IMR-90 (cell line): ENCODE measurements at regions not wholly inside any gene's neighbourhood (a gene's known extent, or its start where the extent isn't known, plus 50 kb on each side); places are given as distances from the start of the nearest gene placed in this dataset.

Experiments
- ATAC-seq: fragments of 200-7000 bp; cut with Tn5 transposase; 2 replicates; pipeline ENCODE4 v1.9.1; 2020; ENCODE audit warnings: low read depth, mild to moderate bottlenecking, moderate library complexity
- BruUV-seq: library from RNA; stranded (reverse); fragments of 400-500 nt; replicated peaks from 2 replicates; lab custom pipeline; 2021; lab: Mats Ljungman, UMichigan
- CTCF ChIA-PET: fragments of 300-600 bp; formaldehyde crosslinking; extraction: SDS; loops from one replicate; lab custom pipeline; 2021; ENCODE audit warnings: antibody characterized with exemption; lab: Yijun Ruan, JAX
- POLR2A ChIA-PET: fragments of 300-600 bp; sonication (Branson Sonifier 250); formaldehyde crosslinking; loops from one replicate; lab custom pipeline; 2022; ENCODE audit warnings: antibody characterized with exemption; ENCODE audit not compliant: unreplicated experiment; lab: Charles Lee
- DNase-seq: peaks from one replicate; pipeline ENCODE4 v3.0.0; 2013
- H2AFZ ChIP-seq: replicated peaks from 2 replicates; pipeline ENCODE3; 2013; ENCODE audit warnings: low read length, mild to moderate bottlenecking; ENCODE audit not compliant: poor library complexity
- H2AK5ac ChIP-seq: 2 replicates; pipeline ENCODE4 v1.6.1; 2013; ENCODE audit warnings: low read depth, low read length, inconsistent platforms
- H2AK9ac ChIP-seq: replicated peaks from 2 replicates; pipeline ENCODE3; 2013; ENCODE audit warnings: mild to moderate bottlenecking, low read depth, low read length, moderate library complexity; ENCODE audit not compliant: poor library complexity
- H2BK120ac ChIP-seq: 2 replicates; pipeline ENCODE4 v1.6.1; 2013; ENCODE audit warnings: low read depth, low read length, inconsistent platforms
- H2BK15ac ChIP-seq: 3 replicates; pipeline ENCODE4 v1.6.1; 2013; ENCODE audit warnings: low read depth, low read length, inconsistent platforms
- H2BK20ac ChIP-seq: 2 replicates; pipeline ENCODE4 v1.6.1; 2013; ENCODE audit warnings: low read depth, mild to moderate bottlenecking, inconsistent platforms, low read length, moderate library complexity
- H2BK5ac ChIP-seq: 2 replicates; pipeline ENCODE4 v1.6.1; 2013; ENCODE audit warnings: mild to moderate bottlenecking, low read depth, low read length, inconsistent platforms; ENCODE audit not compliant: poor library complexity, severe bottlenecking
- H3K14ac ChIP-seq: replicated peaks from 2 replicates; pipeline ENCODE4 v1.6.1; 2013; ENCODE audit warnings: low read depth, low read length, inconsistent platforms
- H3K18ac ChIP-seq: 2 replicates; pipeline ENCODE4 v1.6.1; 2013; ENCODE audit warnings: low read depth, low read length, control low read depth
- H3K23ac ChIP-seq: 2 replicates; pipeline ENCODE4 v1.6.1; 2013; ENCODE audit warnings: low read depth, low read length, inconsistent platforms
- H3K27ac ChIP-seq: 2 replicates; pipeline ENCODE4 v1.5.1; 2013; ENCODE audit warnings: mild to moderate bottlenecking, control low read depth, low read length; ENCODE audit not compliant: insufficient read depth
- H3K27me3 ChIP-seq: 2 replicates; pipeline ENCODE4 v1.6.1; 2013; ENCODE audit warnings: low read length; ENCODE audit not compliant: control insufficient read depth, insufficient read depth
- H3K36me3 ChIP-seq: 2 replicates; pipeline ENCODE4 v1.6.1; 2013; ENCODE audit warnings: low read length, mixed read lengths; ENCODE audit not compliant: control insufficient read depth, insufficient read depth
- H3K4ac ChIP-seq: 2 replicates; pipeline ENCODE4 v1.6.1; 2013; ENCODE audit warnings: low read depth, low read length, inconsistent platforms
- H3K4me1 ChIP-seq: 2 replicates; pipeline ENCODE4 v1.6.1; 2013; ENCODE audit warnings: low read length, mixed read lengths; ENCODE audit not compliant: control insufficient read depth, insufficient read depth
- H3K4me2 ChIP-seq: 2 replicates; pipeline ENCODE4 v1.6.1; 2013; ENCODE audit warnings: low read depth, mild to moderate bottlenecking, control low read depth, low read length, moderate library complexity
- H3K4me3 ChIP-seq: 2 replicates; pipeline ENCODE4 v1.5.1; 2013; ENCODE audit warnings: low read depth, mild to moderate bottlenecking, control low read depth, low read length, moderate library complexity; ENCODE audit not compliant: insufficient read depth
- H3K56ac ChIP-seq: 2 replicates; pipeline ENCODE4 v1.6.1; 2013; ENCODE audit warnings: low read length, inconsistent platforms; ENCODE audit not compliant: insufficient read depth; ENCODE audit errors: extremely low read depth
- H3K79me1 ChIP-seq, 2 experiments: 2 replicates each; pipeline ENCODE4 v1.6.1; 2013; ENCODE audit warnings: low read length in 2 of 2, inconsistent platforms in 1 of 2, low read depth in 1 of 2
- H3K9ac ChIP-seq: 2 replicates; pipeline ENCODE4 v1.6.1; 2013; ENCODE audit warnings: low read depth, low read length, control low read depth
- H3K9me1 ChIP-seq: 2 replicates; pipeline ENCODE4 v1.6.1; 2013; ENCODE audit warnings: low read length, inconsistent platforms; ENCODE audit not compliant: insufficient read depth
- H3K9me3 ChIP-seq: 2 replicates; pipeline ENCODE4 v1.6.1; 2013; ENCODE audit warnings: low read length; ENCODE audit not compliant: control insufficient read depth, insufficient read depth
- H4K20me1 ChIP-seq: 2 replicates; pipeline ENCODE4 v1.6.1; 2013; ENCODE audit warnings: low read length, inconsistent platforms; ENCODE audit not compliant: insufficient read depth
- H4K5ac ChIP-seq: 2 replicates; pipeline ENCODE4 v1.6.1; 2013; ENCODE audit warnings: mild to moderate bottlenecking, low read depth, low read length, control low read depth
- H4K8ac ChIP-seq, 2 experiments: 2 replicates each; pipeline ENCODE4 v1.6.1; 2013; ENCODE audit warnings: low read depth in 2 of 2, low read length in 2 of 2, control low read depth in 1 of 2, inconsistent platforms in 1 of 2
- H4K91ac ChIP-seq: 2 replicates; pipeline ENCODE4 v1.6.1; 2013; ENCODE audit warnings: low read depth, low read length, inconsistent platforms; ENCODE audit not compliant: insufficient read depth
- POLR2A ChIP-seq: IDR thresholded peaks from 2 replicates; pipeline ENCODE4 v1.6.1; 2012; ENCODE audit warnings: mild to moderate bottlenecking, low read depth, low read length
- USF2 ChIP-seq: fragments of 150-350 bp; IDR thresholded peaks from 2 replicates; pipeline ENCODE4 v1.6.1; 2017; ENCODE audit warnings: mild to moderate bottlenecking, antibody characterized with exemption, low read length, low read depth
- WGBS, 2 experiments: methylation state at CpG; one replicate each; pipeline versions ENCODE4 v1.1.5 to v1.1.7; 2013; ENCODE audit warnings: missing lambda C conversion rate in 2 of 2; ENCODE audit not compliant: insufficient read length in 1 of 2; ENCODE audit errors: extremely low coverage in 2 of 2; 5-methylcytosine and 5-hydroxymethylcytosine counted together
- dilution Hi-C: fragments of 300-500 bp; cut with HindIII; formaldehyde crosslinking; loops from one replicate; pipeline ENCODE4 v1.14.3; 2018; ENCODE audit warnings: low sequenced_read_pairs; ENCODE audit not compliant: unreplicated experiment
- in situ Hi-C: fragments of 300-500 bp; cut with MboI; formaldehyde crosslinking; loops from 3 replicates; pipeline ENCODE4 v1.14.3; 2019; ENCODE audit warnings: low sequenced_read_pairs, inconsistent platforms, mixed read lengths
- intact Hi-C: fragments of 100-400 bp; cut with micrococcal nuclease; formaldehyde crosslinking; loops from 2 replicates; pipeline ENCODE4 v1.10.0; 2022

DNA sequence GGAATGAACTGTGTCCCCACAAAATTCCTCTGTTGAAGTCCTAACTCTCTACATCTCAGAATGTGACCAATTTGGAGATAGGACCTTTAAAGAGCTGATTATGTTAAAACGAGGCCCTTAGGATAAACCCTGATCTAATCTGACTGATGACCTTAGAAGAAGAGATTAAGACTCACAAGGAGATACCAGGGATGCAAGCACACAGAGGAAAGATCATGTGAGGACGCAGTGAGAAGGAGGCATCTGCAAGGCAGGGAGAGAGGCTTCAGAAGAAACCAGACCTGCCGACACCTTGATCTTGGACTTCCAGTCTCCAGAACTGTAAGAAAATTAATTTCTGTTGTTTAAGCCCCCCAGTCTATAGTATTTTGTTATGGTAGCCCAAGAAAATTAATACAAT lies 94.9 kb upstream of the ZNF800 start:
- Histone ChIP-seq H3K23ac (no peak overlapping the region), H3K4me2 (no peak overlapping the region), H3K9me1 (no peaks in the 10 kb centered on the region), H3K4me3 (no peak overlapping the region), H2BK15ac (no peak overlapping the region), H2BK5ac (no peak overlapping the region), H2BK120ac (no peak overlapping the region), H3K56ac (no peak overlapping the region), H3K27ac (no peak overlapping the region), H4K5ac (no peak overlapping the region), H3K14ac (no peak overlapping the region), H2AK5ac (no peak overlapping the region), H3K27me3 (no peaks in the 10 kb centered on the region), H4K8ac (no peak overlapping the region), H4K91ac (no peak overlapping the region), H2AFZ (no peak overlapping the region), H3K4me1 (no peaks in the 10 kb centered on the region), H3K4ac (no peak overlapping the region), H4K20me1 (no peaks in the 10 kb centered on the region), H3K9me3 (no peaks in the 10 kb centered on the region), H3K9ac (no peak overlapping the region), H3K36me3 (no peaks in the 10 kb centered on the region), H3K79me1 (no peaks in the 10 kb centered on the region), H3K18ac (no peak overlapping the region), H2AK9ac (no peak overlapping the region), H2BK20ac (no peak overlapping the region)
- no TSS peak for BruUV-seq
- in situ Hi-C loops: no loop called here
- WGBS, 2 experiments: no CpG with 5 or more reads among the region's 3 CpGs
- no peak for DNase-seq
- no peak for TF ChIP-seq USF2
- TF ChIP-seq POLR2A: no peak
- intact Hi-C loops: no loop called here
- ATAC-seq: no peak
- CTCF ChIA-PET: no interaction called here
- POLR2A ChIA-PET: no interaction called here
- dilution Hi-C loops: no loop called here
